Tibial nerve (tissue), 4 donors: ENCODE measurements at regions not wholly inside any gene's neighbourhood (a gene's known extent, or its start where the extent isn't known, plus 50 kb on each side); places are given as distances from the start of the nearest gene placed in this dataset.

Experiments used
- DNase-seq, 2 donors: peaks; one replicate each; pipeline ENCODE4 v3.0.0-alpha.2; 2019; ENCODE audit warnings: low spot score in 2 of 2
- H3K27ac ChIP-seq, 4 donors: fragments of 200-600 bp; sonication (generic) in 3 of 4; one replicate each; pipeline ENCODE4 v1.5.1; 2017 to 2019; ENCODE audit warnings: mild to moderate bottlenecking in 1 of 4
- H3K27me3 ChIP-seq, 2 donors: fragments of 200-600 bp; sonication (generic) in 1 of 2; one replicate each; pipeline versions ENCODE4 v1.5.1 to v1.6.0; 2017 to 2019
- H3K36me3 ChIP-seq, 3 donors: fragments of 200-600 bp; sonication (generic); one replicate each; pipeline ENCODE4 v1.5.1; 2018 to 2019
- H3K4me1 ChIP-seq, 4 donors: fragments of 200-600 bp; sonication (generic) in 3 of 4; one replicate each; pipeline ENCODE4 v1.5.1; 2017 to 2019
- H3K4me3 ChIP-seq, 4 donors: fragments of 200-600 bp; sonication (generic) in 3 of 4; one replicate each; pipeline ENCODE4 v1.5.1; 2017 to 2019; ENCODE audit warnings: mild to moderate bottlenecking in 1 of 4, moderate library complexity in 1 of 4
- H3K9me3 ChIP-seq, 4 donors: fragments of 200-600 bp; sonication (generic) in 3 of 4; one replicate each; pipeline ENCODE4 v1.5.1; 2017 to 2019
- EP300 ChIP-seq, 2 donors: sonication (generic); formaldehyde crosslinking; IDR thresholded peaks; one replicate each; pipeline ENCODE4 v1.6.1; 2017; ENCODE audit warnings: antibody characterized with exemption in 2 of 2, mild to moderate bottlenecking in 1 of 2
- POLR2A ChIP-seq, 2 donors: fragments of 450-650 bp; IDR thresholded peaks; one replicate each; pipeline ENCODE4 v1.6.1; 2017; ENCODE audit warnings: antibody characterized with exemption in 2 of 2, mild to moderate bottlenecking in 2 of 2, moderate library complexity in 2 of 2
- WGBS, 2 donors: methylation state at CpG; one replicate each; pipeline ENCODE4 v1.1.5; 2018; 5-methylcytosine and 5-hydroxymethylcytosine counted together
- TF ChIP-seq, protein P1 (sequence below), 5 experiments: fragments of 200-600 bp in 3 of 5; fragments of 450-650 bp in 2 of 5; sonication (generic) in 3 of 5; IDR thresholded peaks; one replicate each; pipeline ENCODE4 v1.5.1; 2016 to 2019; ENCODE audit warnings: antibody characterized with exemption in 5 of 5, mild to moderate bottlenecking in 3 of 5, moderate library complexity in 2 of 5

DNA sequence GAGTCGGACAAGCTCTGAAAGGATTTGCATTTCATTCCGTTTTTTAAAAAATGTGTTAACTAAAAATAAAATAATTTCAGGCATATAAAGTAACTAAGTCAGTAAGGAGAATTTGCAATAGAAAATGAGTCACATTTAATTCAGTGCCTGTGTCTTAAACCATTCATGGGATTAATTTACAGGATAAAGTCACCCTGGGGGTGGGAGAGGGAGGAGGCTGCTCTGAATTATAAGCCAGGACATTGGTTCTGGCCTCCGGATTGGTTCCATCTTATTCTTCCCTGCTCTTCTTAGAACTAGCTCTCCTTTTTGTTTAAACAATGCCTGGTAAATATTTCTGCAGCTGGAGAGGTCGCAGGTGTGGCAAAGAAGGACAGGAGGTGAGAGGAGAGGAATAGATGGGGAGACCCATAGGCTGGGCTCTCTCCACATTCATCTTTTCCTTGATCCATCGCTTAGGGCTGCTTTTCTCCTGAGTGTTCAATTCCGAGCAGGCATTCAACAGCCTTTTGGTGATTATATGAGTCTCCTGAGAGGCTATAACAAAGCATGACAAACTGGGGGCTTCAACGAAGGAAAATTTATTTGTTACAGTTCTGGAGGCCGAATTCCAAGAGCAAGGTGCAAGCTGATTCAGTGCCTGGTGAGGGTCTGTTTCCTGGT lies 319.2 kb downstream of the PHKB start:
- Histone ChIP-seq H3K36me3 (no peaks in the 10 kb centered on the region), H3K27ac (no peak overlapping the region), H3K27me3 (no peaks in the 10 kb centered on the region), H3K4me1 (peaks cover 0 to 9% (median 0%) of the 10 kb centered on the region in 4 donors), H3K9me3 (no peaks in the 10 kb centered on the region), H3K4me3 (no peak overlapping the region)
- TF ChIP-seq POLR2A (IDR thresholded peaks at IDR 0.05) (no peak), EP300 (IDR thresholded peaks at IDR 0.05) (no peak)
- TF ChIP-seq, protein P1, sequence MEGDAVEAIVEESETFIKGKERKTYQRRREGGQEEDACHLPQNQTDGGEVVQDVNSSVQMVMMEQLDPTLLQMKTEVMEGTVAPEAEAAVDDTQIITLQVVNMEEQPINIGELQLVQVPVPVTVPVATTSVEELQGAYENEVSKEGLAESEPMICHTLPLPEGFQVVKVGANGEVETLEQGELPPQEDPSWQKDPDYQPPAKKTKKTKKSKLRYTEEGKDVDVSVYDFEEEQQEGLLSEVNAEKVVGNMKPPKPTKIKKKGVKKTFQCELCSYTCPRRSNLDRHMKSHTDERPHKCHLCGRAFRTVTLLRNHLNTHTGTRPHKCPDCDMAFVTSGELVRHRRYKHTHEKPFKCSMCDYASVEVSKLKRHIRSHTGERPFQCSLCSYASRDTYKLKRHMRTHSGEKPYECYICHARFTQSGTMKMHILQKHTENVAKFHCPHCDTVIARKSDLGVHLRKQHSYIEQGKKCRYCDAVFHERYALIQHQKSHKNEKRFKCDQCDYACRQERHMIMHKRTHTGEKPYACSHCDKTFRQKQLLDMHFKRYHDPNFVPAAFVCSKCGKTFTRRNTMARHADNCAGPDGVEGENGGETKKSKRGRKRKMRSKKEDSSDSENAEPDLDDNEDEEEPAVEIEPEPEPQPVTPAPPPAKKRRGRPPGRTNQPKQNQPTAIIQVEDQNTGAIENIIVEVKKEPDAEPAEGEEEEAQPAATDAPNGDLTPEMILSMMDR (IDR thresholded peaks at IDR 0.05), result no peak
- DNase-seq, result no peak
- 80% methylated on average over 8 of the region's 8 CpGs for WGBS, 2 donors

DNA sequence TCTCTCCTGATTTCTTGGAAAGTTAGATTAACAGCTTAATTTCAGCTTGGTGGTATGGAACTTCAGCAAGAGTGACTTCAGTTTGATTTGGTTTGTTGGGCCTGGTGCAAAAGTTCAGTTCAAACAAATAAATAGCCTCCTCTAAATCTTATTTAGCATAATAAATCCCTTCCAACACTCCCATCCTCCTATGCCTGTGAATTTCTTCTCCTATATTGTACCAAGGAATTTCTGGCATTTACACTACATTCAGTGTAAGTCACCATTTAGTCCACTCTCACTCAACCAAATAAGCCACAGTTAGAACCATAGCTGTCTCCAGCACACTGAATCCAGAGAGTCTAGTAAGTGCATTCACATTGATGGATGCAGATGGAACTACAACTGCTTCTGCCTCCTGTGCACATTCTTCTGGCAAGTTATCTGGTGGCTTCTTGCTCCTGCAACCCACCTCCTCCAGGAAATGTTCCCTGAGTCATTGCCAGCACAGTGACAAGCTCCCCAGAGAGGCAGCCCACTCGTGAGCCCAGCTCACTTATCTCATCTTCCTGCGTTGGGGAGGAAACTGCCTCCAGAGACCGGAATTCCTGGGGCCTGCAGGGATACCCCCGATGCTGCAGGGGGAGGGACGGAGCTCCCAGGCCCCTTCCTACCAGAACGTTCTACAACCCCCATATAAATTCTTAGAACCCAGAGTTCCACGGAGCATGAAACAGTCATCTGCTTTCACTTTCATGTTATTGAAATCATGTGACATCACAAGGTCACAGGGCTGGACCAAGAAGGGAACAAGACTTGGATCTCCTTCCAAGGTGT lies 318.3 kb downstream of the PHKB start:
- peaks cover 0 to 9% (median 0%) of the 10 kb centered on the region in 4 donors for H3K4me1 ChIP-seq
- WGBS, 2 donors, result 19 to 21% methylated on average over 7 of the region's 7 CpGs
- TF ChIP-seq EP300 (IDR thresholded peaks at IDR 0.05), result no peak
- TF ChIP-seq, protein P1 (IDR thresholded peaks at IDR 0.05), result no peak
- TF ChIP-seq POLR2A (IDR thresholded peaks at IDR 0.05), result no peak
- peak overlapping the region in 2 of 4 donors; percentile 22 to 33 for H3K27ac ChIP-seq
- no peak for DNase-seq
- no peaks in the 10 kb centered on the region for H3K36me3 ChIP-seq
- H3K4me3 ChIP-seq, result peak overlapping the region in 3 of 4 donors; percentile 20 to 40 (median 26)
- no peaks in the 10 kb centered on the region for H3K27me3 ChIP-seq
- H3K9me3 ChIP-seq, result no peaks in the 10 kb centered on the region

DNA sequence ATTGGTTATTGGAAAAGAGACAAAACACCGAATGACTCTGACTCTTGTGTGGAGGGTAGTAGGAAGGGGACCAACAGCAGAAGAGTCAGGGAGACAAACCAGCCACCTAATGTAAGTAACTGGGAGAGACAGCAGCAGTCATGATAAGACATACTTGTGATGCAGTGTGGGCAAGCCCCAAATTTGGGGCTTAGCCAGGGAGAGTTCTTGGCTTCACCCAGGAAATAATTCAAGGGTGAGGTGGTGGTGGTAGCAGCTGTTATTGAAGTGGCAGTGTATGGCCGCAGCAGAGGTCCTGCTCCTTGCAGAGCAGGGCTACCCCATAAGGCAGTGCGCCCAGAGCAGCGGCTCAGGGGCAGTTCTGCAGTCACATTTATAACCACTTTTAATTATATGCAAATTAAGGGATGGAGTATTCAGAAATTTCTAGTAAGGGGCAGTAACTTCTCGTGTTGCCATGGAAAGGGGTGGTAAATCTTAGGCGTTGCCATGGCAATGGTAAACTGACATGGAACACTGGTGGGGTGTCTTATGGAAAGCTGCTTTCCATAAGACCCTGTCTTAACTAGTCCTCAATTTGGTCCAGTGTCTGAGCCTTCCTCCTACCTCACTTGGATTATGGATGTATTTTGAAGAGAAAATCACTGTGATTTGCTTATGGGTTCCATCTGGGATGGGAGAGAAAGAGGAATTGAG lies 317.1 kb downstream of the PHKB start:
- Histone ChIP-seq H3K4me3 (no peak overlapping the region), H3K4me1 (peaks cover 0 to 9% (median 0%) of the 10 kb centered on the region in 4 donors), H3K27me3 (no peaks in the 10 kb centered on the region), H3K36me3 (no peaks in the 10 kb centered on the region), H3K27ac (no peak overlapping the region), H3K9me3 (peaks cover 0 to 3% (median 0%) of the 10 kb centered on the region in 4 donors)
- WGBS, 2 donors, result 90 to 91% methylated on average over 6 of the region's 6 CpGs
- no peak for DNase-seq
- TF ChIP-seq EP300 (IDR thresholded peaks at IDR 0.05) (no peak), POLR2A (IDR thresholded peaks at IDR 0.05) (no peak)
- TF ChIP-seq, protein P1 (IDR thresholded peaks at IDR 0.05), result no peak

DNA sequence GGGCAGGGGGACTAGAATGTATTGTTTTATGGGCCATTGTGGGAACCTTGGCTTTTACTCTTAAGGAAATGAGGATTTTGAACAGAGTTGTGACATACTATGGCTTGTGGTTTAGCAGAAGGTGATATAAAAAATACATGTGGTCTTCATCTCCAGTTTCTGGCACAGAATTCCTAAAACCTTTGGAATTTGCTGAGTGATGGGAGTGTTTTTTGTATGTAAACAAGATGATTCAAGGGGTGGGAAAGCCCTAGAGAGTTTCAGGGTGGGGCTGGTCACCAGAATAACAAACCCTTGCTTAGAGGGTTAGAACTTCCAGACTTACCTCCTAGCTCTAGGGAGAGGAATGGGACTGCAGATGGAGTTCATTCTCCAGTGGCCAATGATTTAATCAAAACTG lies 316.1 kb downstream of the PHKB start:
- no peak overlapping the region for H3K27ac ChIP-seq
- TF ChIP-seq, protein P1 (IDR thresholded peaks at IDR 0.05), result no peak
- no peak for TF ChIP-seq EP300 (IDR thresholded peaks at IDR 0.05)
- TF ChIP-seq POLR2A (IDR thresholded peaks at IDR 0.05), result no peak

More for the DNA sequence above, 316.1 kb downstream of the PHKB start:
- H3K36me3 ChIP-seq, result no peaks in the 10 kb centered on the region
- H3K4me1 ChIP-seq, result peaks cover 0 to 9% (median 0%) of the 10 kb centered on the region in 4 donors
- H3K9me3 ChIP-seq, result peaks cover 0 to 3% (median 0%) of the 10 kb centered on the region in 4 donors
- DNase-seq, result no peak
- no peak overlapping the region for H3K4me3 ChIP-seq
- H3K27me3 ChIP-seq, result no peaks in the 10 kb centered on the region
